Urinary bladder (tissue), 3 donors: ENCODE measurements at regions not wholly inside any gene's neighbourhood (a gene's known extent, or its start where the extent isn't known, plus 50 kb on each side); places are given as distances from the start of the nearest gene placed in this dataset.

Source experiments
- DNase-seq: peaks from one replicate; pipeline ENCODE4 v3.0.0-alpha.2; 2015; ENCODE audit errors: extremely low spot score
- H3K27ac ChIP-seq: one replicate; pipeline ENCODE4 v1.5.1; 2013; ENCODE audit warnings: low read depth, mild to moderate bottlenecking, moderate library complexity
- H3K36me3 ChIP-seq: one replicate; pipeline ENCODE4 v1.6.1; 2013; ENCODE audit warnings: mild to moderate bottlenecking, moderate library complexity; ENCODE audit not compliant: insufficient read depth
- H3K4me1 ChIP-seq: one replicate; pipeline ENCODE4 v1.6.1; 2013; ENCODE audit warnings: mild to moderate bottlenecking, moderate library complexity; ENCODE audit not compliant: insufficient read depth
- H3K4me3 ChIP-seq: one replicate; pipeline ENCODE4 v1.5.1; 2013; ENCODE audit warnings: low read depth, low read length
- WGBS: extraction: QIAGEN DNeasy Blood & Tissue Kit; methylation state at CpG from one replicate; pipeline ENCODE4 v1.1.7; 2013; 5-methylcytosine and 5-hydroxymethylcytosine counted together
- donor health status: healthy with polysubstance abuse.
- donor health status: healthy.

GRCh38 chr7:94344826-94345225 is 49.9 kb upstream of the COL1A2 start:
- no peaks in the 10 kb centered on the region for H3K4me1 ChIP-seq
- H3K36me3 ChIP-seq = no peaks in the 10 kb centered on the region
- no peak for DNase-seq
- 89% methylated on average over 1 of the region's 1 CpG for WGBS
- no peak overlapping the region for H3K4me3 ChIP-seq
- H3K27ac ChIP-seq = no peak overlapping the region
